ELR (cell line): ENCODE measurements at regions not wholly inside any gene's neighbourhood (a gene's known extent, or its start where the extent isn't known, plus 50 kb on each side); places are given as distances from the start of the nearest gene placed in this dataset.
A peak's percentile ranks its signal among the peaks of the same experiment; 100 is the strongest.

ENCODE experiments used
- DNase-seq: peaks from one replicate; pipeline ENCODE4 v3.0.0-alpha.2; 2015; ENCODE audit warnings: low read depth

GRCh38 chr13:24050292-24050711 is 110.2 kb upstream of the SPATA13 start:
- DNase-seq = peak; percentile 76

- DNase-seq = no peak
Measured at GRCh38 chr13:24050796-24051715, 109.5 kb upstream of the SPATA13 start.

- no peak for DNase-seq
Measured at GRCh38 chr13:24052547-24053518, 107.7 kb upstream of the SPATA13 start.

GRCh38 chr13:24053519-24054251 is 106.8 kb upstream of the SPATA13 start:
- DNase-seq = peak; percentile 82

GRCh38 chr13:24056616-24057137 is 103.8 kb upstream of the SPATA13 start:
- no peak for DNase-seq

GRCh38 chr13:24060993-24061392 is 99.5 kb upstream of the SPATA13 start:
- DNase-seq = no peak

GRCh38 chr13:24063281-24063877 is 97.1 kb upstream of the SPATA13 start:
- DNase-seq = no peak

GRCh38 chr13:24064371-24064770 is 96.1 kb upstream of the SPATA13 start:
- DNase-seq = no peak

- DNase-seq = no peak
Measured at GRCh38 chr13:24065176-24065575, 95.3 kb upstream of the SPATA13 start.

- DNase-seq = no peak
Measured at GRCh38 chr13:24066405-24067295, 93.9 kb upstream of the SPATA13 start.

- DNase-seq = no peak
Measured at GRCh38 chr13:24068472-24068871, 92.0 kb upstream of the SPATA13 start.

GRCh38 chr13:24071016-24071415 is 89.5 kb upstream of the SPATA13 start:
- DNase-seq = no peak

GRCh38 chr13:24071423-24072075 is 89.0 kb upstream of the SPATA13 start:
- peak; percentile 64 for DNase-seq

GRCh38 chr13:24073657-24074056 is 86.9 kb upstream of the SPATA13 start:
- no peak for DNase-seq

- no peak for DNase-seq
Measured at GRCh38 chr13:24074678-24075077, 85.8 kb upstream of the SPATA13 start.

GRCh38 chr13:24075137-24075975 is 85.2 kb upstream of the SPATA13 start:
- DNase-seq = no peak

GRCh38 chr13:24076109-24076508 is 84.4 kb upstream of the SPATA13 start:
- DNase-seq = no peak

- DNase-seq = no peak
Measured at GRCh38 chr13:24076636-24077035, 83.9 kb upstream of the SPATA13 start.

- no peak for DNase-seq
Measured at GRCh38 chr13:24080134-24080533, 80.4 kb upstream of the SPATA13 start.
